Stimulated activated CD8-positive, alpha-beta memory T cell treated with anti-CD3 and anti-CD28 coated beads, Interleukin-12 subunit alpha, Interleukin-12 subunit beta, amount 100 ng/mL, for 24 hours (primary cell): ENCODE measurements at regions not wholly inside any gene's neighbourhood (a gene's known extent, or its start where the extent isn't known, plus 50 kb on each side); places are given as distances from the start of the nearest gene placed in this dataset.
"Not testable (repeated sequence)": the region's sequence is repeated elsewhere in the genome, so short reads cannot be mapped to it uniquely, and the experiment has no call there.

Source experiments
- DNase-seq: peaks from one replicate; pipeline ENCODE4 v3.0.0-alpha.2; 2020; ENCODE audit errors: extremely low read depth

DNA sequence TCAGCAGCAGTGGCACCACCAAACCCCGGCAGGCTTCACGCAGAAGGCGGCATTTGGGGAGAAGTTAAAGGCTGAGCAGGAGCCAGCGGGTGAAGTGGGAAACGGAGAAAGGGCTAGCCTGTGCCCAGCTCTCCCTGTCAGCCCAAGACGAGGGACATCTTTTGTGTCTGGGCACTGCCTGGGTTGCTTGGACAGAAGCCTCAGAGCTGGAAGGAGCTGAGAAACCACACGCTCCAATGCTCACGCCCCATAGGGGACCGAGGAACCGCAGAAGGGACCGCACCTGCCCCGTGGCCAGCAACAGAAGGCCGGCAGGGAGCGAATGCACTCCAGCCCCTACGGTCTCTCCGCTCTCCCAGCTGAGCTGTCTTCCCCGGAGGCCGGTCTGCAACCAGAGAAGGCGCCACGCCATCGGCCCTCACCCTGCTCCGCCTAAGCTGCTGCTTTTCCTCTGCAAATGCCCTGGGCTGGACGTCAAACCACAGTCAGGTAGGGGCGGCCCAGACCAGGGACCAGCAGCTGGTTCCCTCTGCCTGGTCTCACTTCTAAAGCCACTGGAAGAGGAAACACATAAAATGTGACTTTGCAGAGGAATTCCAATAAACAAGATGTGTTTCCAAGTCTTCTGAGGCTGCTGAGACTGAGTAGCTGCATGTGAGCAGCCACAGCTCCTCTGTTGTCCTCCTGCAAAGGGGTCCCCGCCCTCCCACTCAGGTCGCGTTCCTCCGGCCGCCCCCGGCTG, 182.4 kb upstream of the ZNF469 start:
- not testable (repeated sequence) for DNase-seq

DNA sequence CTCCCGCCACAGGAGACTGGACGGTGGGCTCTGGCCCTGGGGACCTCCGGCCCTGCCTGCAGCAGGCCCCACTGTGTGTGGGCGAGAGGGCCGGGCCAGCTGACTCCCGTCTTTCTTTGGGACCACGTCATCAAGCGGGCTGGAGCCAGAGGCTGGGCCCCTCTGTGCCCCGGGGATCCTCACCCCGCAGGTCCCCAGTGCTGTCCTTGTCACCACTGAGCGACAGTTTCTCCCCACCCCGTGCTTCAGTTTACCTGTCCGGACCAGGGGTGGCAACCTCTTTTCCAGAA, 181.9 kb upstream of the ZNF469 start:
- DNase-seq, result no peak

DNA sequence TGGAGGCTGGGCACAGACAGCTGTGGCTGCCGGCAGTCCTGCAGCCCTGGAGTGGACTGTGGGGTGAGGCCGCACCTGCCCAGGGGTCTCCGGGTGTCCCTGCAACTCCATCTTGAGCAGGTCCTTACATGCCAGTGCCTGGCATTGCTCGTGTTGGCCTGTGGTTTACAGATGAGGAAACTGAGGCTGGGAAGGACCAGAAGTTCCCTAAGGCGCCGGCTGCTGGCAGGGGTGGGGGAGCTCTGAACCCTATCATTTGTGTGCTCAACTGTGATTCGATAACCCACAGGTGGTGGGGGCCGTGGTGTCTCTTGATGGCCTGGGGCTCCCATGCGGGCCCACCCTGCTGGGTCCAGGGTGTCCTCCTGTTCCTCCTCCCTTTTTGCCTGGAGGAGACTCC, 181.1 kb upstream of the ZNF469 start:
- not testable (repeated sequence) for DNase-seq

DNA sequence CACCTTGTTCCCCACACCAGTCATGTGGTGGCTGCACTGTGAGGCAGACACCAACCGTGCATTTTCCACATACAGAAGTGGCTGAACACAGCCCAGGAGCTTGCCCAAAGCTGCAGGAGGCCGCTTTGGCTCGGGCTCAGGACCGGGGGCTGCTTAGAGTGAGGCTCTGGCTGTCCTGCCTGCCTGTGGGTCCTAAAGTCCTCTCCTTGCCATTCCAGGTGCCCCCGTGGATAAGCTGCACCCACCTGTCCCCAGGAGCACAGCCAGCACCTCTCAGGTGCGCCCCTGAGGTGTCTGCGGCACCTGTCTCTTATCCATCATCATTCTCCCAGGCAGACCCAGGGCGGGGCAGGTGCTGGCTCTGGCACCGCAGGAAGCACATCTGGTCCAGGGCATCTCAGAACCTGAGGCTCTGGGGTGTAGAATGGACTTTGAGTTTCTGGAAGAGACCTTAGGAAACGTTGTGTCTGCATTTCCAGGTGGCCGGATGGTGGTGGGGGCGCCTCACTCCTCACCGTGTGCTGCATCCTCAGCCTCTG, 180.5 kb upstream of the ZNF469 start:
- DNase-seq, result no peak

DNA sequence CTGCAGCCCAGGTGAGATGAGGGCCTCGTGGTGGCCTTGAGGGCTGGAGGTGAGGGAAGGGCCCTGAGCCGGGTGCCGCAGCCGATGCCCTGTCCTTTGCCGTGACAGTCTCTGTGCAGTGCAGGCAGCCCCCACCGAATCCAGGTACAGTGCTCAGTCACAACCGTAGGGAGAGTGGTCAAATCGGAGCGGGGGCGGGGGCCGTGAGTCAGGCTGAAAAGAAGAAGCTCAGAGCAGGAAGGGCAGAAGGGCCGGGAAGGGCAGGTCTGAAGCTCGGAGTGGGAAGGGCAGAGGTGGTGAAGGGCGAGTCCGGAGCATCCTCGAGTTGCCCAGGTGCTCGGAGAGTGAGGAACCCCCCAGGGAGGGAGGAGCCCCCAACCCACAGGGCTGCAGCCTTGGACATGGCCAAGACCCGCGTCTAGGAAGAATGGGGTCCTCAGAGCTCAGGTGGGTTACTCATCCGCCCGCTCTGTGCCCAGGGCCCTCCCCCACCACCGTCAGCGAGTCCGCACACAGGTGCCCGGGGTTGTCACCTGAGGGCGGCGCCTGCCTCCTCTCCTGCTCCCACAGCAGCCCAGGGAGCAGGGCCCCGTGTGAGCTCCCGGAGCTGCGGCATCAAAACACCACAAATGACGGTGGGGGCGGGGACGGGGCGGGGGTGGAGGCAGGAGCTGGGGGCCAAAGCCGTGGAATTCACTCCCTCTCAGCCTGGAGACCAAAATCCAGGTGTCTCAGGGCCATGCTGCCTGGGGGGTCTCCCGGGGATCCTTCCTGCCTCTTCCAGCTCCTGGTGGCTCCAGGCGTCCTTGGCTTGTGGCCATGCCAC, 179.7 kb upstream of the ZNF469 start:
- DNase-seq, result not testable (repeated sequence)

DNA sequence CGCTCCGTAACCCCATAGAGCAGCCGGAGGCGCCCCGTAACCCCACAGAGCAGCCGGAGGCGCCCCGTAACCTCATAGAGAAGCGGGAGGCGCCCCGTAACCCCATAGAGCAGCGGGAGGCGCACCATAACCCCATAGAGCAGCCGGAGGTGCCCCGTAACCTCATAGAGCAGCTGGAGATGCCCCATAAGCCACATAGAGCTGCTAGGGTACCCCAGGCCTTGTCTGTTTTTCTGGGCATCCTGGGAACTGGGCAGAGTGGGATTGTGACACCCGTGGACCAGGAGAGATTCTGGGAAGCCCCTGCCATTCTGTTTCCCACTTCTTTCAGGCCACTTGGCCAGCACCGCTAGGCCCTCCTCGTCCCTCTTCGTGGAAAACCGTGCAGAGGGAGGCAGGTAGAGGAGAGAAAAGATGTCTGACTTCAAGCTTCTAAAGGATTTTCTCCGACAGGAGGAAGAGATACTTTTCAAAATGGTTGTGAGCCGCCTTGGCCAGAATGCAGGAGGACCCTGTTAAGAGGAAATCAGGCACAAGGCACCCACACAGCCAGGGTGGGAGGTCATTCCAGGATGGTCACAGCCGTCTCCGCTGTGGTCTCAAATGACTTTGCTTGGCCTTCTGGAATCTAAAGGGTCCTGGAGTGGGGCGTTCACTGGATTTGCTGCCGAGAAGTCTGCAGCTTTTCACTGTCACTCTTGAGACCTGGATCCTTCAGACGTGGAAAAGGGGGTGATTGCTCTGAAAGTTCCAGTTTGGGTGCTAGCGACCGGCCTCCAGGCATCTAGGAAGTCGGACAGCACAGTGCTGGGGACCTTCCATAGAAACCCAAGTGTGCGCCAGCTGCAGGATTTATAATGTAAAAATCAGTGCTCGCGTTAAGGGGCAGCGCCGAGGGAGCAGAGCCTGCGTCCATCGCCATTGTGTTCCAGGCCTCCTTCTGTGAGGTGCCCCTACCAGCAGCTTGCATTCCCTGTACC, 178.3 kb upstream of the ZNF469 start:
- DNase-seq, result not testable (repeated sequence)

DNA sequence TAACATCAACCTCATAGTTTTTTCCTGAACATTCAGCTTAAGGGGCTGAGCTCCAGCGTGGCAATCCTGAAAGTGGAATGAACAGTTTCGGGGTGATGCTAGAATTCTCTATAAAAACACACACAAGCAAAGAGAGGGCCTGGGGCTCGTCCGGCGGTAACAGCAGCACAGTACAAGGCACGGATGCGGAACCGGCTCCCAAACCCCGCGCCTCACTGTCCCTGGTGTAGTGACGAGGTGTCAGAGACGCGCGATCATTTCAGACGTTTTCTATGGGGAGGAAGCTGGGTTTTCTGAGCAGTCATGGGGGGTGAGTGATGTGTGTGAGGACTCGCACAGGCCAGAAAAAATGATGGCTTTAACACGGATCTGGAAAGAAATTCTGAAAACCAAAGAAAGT, 177.3 kb upstream of the ZNF469 start:
- not testable (repeated sequence) for DNase-seq

DNA sequence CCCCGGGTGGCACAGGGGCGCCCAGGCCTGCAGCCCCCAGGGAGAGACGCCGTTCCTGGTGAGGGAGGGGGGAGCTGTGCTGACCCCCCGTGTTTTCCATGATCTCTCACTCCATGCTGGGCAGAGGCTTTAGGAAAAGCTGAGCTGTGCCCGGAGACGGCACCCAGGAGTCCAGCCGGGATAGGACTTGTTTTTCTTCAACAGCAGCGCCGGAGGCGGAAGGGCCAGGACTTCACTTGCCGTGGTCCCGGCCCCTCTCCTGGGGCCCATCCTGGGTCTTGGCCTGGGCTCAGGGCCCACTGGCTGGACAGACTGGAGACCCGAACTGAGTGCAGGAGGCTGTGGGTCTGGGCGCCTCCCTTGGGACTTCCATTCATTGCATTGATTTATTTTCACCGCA, 176.8 kb upstream of the ZNF469 start:
- not testable (repeated sequence) for DNase-seq

DNA sequence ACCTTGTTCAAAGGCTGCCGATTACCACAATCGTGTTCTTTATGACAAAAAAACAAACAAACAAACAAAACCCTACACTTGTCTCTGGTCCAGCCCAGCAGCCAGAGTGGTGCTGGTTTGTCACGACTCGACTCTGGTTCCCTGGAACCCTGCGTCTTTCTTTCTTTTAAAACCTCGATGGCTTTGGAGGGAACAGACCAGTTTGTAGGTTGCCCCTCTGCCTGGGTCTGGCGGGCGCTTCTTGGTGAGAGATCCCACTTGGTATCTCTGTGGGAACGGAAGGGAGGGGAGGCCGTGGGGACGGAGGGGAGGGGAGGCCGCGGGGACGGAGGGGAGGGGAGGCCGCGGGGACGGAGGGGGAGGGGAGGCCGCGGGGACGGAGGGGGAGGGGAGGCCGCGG, 176.2 kb upstream of the ZNF469 start:
- DNase-seq, result not testable (repeated sequence)

DNA sequence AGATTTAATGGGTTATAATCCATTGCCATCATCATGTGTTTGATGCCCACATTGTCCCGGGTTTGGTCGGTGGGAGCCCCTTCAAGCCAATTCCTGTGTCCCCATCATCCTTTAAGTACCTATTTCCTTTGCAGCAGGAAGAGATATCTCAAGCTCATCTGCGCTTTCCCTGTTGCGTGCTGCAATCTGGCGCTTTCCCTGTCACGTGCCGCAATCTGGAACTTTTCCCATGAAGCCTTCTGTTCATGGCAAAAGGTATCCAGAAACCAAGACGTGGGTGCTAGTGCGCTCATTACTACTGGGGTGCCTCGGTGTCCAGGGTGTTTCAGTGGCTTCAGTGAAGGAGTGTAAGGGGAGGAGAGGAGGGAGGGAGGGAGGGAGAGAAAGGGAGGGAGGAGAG, 174.6 kb upstream of the ZNF469 start:
- DNase-seq, result no peak

DNA sequence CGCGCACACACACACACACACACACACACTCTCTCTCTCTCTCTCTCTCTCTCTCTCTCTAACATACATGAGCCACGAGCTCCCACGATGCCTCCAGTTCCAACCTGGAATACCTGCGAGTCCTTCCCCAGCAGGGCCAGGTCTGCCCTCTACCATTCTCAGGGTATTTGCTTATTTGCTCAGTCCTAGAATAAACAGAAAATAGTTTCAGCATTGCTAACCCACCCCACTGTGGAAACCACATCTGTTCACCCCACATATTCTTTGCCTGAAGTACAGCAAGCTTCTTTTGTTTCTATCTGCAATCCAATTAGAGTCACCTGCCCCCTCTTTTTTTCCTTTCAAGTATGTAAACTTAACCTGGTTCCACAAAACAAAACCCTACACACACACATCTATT, 174.0 kb upstream of the ZNF469 start:
- not testable (repeated sequence) for DNase-seq

DNA sequence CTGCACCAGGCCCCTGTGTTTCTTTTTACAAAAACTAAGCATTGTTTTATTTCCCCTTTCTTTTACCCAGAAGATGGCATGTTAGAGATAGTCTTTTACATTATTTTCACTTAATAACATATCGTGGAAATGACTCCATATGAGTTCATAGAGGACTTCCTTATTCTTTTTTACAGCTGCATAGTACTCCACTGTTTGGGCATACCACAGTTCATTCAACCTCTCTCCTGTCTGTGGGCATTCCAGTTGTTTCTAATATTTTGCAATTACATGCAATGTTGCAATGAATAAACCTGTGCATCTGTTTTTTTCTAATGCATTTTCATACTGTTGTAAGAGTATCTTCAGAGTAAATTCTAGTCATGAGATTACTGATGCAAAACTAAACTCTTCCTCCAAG, 173.2 kb upstream of the ZNF469 start:
- not testable (repeated sequence) for DNase-seq

DNA sequence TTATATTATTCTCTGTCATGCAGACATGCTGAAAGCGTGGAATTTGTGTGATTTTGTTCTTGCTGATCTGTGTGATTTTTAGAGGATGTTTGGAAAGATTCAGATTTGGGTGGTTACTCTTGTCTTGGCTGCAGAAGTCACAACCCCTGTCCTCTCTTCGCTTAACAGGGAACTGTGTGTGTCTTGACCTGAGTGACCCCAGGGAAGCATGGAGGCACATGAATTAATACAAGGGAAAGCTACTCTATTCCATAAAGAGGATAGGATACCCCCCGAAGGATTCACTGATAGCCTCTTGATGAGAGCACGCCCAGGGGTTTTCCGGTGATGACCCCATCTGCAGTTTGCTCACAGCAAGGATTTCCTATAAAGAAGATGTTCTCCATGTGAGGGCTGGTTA, 168.8 kb upstream of the ZNF469 start:
- DNase-seq, result not testable (repeated sequence)

DNA sequence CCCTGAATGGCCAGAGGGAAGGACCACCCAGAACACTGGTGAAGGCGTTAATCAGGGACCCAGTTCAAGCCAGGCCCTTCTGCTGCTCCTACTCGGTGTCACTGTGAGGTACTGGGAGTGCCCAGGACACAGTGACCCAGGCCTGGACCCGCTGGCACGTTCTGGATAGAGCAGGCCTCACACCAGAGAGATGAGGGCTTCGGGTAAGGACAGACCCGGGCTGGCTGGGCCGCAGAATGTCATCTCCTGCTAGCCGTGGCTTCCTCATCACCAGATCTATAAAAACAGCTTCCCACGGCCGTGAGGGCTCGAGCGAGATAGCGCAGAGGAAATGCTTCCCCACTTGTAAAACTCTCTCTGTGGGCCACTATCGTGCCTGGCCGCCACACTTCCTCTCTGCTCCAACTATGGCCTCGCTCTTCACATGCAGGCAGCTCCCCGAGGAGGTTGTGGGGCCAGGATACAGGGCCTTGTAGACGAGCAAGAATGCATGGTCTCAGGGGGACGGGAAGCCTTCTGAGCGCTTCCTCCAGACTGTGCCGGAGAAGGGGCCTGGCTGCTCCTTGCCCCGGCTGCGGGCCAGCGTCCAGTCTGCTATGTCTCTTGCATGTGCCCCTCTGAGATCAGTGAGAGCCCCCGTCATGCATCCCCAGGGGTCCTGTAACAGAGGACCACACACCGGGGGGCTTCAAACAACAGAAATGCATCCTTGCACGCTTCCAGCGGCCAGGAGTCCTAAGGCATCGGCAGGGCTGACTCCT, 161.6 kb upstream of the ZNF469 start:
- not testable (repeated sequence) for DNase-seq

DNA sequence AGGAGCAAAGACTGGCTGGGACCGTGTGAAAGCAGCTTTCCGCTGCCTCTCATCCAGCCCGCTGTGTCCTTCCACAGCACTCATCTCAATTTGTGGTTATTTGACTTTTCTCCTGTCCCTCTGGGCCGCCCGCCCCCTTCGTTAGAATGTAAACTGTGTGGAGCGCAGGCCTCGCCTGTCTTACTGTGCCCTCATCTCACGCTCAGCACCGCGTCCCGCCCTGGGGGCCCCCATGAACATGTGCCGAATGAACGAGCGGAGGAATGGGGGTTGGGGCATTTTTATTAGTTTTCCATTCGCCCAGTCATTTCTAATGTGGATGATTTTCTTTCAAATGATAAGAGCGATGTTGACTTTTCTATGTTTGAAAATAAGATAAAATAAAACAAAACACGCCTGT, 159.1 kb upstream of the ZNF469 start:
- not testable (repeated sequence) for DNase-seq

DNA sequence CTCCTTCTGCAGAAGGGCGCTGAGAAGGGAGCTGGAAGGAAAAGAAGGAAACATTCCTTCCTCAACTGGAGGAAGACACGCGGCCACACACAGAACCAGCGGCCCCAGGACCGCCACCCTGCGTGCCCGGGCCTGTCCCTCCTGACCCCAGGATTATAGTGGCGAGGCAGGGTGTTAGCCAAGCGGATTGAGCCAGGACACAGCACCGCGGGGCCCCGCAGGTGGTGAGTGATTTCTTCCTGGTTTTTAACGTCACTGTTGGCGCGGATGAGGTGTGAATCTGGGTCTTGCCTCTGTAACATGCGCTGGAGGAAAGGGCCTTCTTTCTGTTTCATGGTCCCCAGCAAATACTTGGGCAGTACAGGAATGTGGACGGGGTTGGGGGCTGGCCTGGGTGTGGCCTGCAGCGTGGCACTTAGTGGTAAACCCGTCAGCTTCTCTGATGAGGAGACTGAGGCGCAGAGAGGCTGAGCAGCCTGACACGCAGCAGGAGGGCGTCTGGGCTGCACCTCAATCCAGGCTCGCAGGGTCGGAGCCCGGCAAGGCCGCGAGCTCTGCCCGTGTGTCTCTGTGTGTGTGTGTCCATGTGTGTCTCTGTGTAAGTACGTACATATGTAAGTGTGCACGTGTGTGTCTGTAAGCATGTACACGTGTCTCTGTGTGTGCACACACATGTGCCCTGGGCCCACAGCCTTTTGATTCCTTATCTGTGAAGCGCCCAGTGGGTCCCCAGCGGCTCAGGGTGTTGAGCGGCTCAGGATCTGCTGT, 158.4 kb upstream of the ZNF469 start:
- not testable (repeated sequence) for DNase-seq

DNA sequence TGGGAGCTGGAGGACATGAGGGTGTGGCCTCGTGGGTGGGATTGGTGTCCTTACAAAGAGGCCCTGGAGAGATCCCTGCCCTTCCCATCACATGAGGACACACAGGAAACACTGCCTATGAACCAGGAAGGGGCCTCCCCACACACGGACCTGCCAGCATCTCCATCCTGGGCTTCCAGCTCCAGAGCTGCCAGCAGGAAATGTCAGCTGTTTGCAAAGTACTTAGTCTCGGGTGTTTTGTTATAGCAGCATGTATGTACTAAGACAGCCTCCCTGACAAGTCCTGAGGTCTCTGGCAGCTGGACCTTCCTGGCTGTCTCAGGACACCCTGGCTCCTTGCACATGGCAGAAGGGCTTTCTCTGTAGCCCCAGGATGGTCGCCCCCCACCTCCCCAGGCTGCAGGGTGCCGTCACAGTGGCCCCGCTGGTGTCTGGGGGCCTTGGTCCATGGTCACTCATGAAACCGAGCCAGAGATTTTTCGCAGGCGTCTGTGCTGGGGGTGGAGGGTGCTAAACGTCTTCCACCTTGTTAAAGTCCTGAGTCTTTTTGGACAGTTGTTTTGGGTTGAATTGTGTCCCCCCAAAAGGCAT, 157.0 kb upstream of the ZNF469 start:
- DNase-seq, result not testable (repeated sequence)

DNA sequence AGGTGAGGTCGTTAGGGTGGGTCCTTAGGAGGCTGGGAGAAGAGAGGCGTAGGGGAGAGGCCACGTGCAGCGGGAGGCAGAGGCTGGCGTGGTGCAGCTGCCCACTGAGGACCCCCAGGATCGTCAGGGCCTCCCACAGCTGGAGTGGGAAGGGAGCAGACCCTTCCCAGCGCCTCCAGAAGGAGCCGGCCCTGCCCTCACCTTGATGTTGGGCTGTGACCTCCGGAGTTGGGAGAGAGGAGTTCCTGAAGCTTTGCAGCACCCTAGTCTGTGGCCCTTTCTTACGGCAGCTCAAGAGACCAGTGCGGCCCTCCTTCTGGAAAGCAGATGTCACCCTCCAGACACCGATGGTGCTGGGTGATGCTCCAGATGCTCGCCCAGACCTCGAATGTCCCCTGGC, 156.5 kb upstream of the ZNF469 start:
- not testable (repeated sequence) for DNase-seq

DNA sequence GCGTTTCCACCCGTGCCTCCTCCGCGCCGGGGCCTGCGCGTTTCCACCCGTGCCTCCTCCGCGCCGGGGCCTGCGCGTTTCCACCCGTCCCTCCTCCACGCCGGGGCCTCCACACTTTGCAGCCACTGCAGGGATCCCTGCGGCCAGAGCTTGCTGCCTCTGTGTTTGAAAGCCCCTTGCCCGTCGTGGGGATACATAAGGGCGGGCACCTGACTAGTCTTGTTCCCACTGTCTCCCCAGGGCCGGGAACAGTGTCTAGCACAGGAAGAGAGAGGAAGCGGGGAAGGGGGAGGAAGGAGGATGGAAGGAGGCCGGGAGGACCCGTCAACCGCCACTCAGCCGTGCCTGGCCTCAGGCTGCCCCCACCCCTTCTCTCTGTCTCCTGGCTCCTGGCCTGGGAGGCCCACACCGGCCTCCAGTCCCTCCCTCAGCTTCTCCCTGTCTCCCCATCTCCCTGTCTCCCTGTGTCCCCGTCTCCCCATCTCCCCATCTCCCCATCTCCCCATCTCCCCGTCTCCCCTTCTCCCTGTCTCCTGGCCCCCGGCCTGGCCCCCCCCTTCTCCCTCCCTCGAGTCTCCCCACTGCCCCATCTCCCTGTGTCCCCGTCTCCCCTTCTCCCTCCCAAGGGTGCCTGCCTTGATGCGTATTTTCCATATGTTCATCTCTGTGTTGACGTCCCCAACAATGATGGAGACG, 155.6 kb upstream of the ZNF469 start:
- not testable (repeated sequence) for DNase-seq
